ENCODE measurements at regions not wholly inside any gene's neighbourhood (a gene's known extent, or its start where the extent isn't known, plus 50 kb on each side); places are given as distances from the start of the nearest gene placed in this dataset.

DNA sequence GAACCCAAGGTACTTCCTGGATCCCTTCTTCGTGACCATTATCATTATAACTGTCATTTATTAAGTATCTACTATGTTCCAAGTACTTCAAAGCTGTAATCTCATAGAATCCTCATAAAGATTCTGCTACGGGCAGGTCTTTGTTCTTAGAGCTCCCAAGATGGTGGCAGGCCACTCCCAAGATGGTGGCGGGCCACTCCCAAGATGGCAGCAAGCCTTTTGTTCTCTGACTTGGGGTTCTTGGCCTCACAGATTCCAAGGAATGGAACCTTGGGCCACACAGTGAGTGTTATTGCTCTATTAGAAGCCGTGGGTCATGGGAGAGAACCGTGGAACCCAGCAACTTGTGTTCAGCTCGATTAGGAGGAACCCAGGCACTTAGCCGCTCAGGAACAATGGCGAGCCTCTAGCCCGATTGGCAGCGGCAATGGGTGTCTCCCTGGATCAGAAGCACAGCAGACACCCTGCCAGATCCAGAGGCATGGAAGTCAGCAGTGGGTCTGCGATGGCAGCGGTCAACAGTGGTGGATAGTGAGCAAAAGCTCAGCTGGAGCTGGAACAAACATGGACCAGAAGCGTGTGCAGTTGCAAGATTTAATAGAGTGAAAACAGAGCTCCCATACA lies 193.7 kb upstream of the BTG1 start:
- DNase-seq (ENCODE audit: low spot score): no peak
- Histone ChIP-seq H3K79me2 (replicated peaks; ENCODE audit: insufficient read depth) (no peaks in the 10 kb centered on the region), H3K27ac (ENCODE audit: low read depth) (no peak overlapping the region), H3K4me3 (no peak overlapping the region), H3K27me3 (ENCODE audit: insufficient read depth) (no peaks in the 10 kb centered on the region), H3K9me2 (ENCODE audit: insufficient read depth) (peaks cover 8% of the 10 kb centered on the region), H3F3A (replicated peaks; ENCODE audit: low read depth) (no peaks in the 10 kb centered on the region), H3K36me3 (ENCODE audit: insufficient read depth) (no peaks in the 10 kb centered on the region), H2AFZ (no peak overlapping the region), H4K20me1 (replicated peaks; ENCODE audit: insufficient read depth) (no peaks in the 10 kb centered on the region), H3K4me1 (ENCODE audit: insufficient read depth) (peaks cover 5% of the 10 kb centered on the region; the same call in 1 of the 2 replicates), H3K4me2 (no peak overlapping the region)
- no peaks in the 10 kb centered on the region for H3K9me3 Mint-ChIP-seq
- H3K27ac Mint-ChIP-seq: no peak overlapping the region
- TF ChIP-seq JUNB (IDR thresholded peaks at IDR 0.05; ENCODE audit: unreplicated experiment) (no peak), ZNF462 (CRISPR knock-in tag; IDR thresholded peaks at IDR 0.05) (no peak), ZNF114 (CRISPR knock-in tag; IDR thresholded peaks at IDR 0.05) (no peak), EZH2 (IDR thresholded peaks at IDR 0.05; ENCODE audit: low read depth, unreplicated experiment) (no peak), EZH2phosphoT487 (IDR thresholded peaks at IDR 0.05; ENCODE audit: unreplicated experiment) (no peak), CREB1 (CRISPR knock-in tag; IDR thresholded peaks at IDR 0.05; ENCODE audit: low read depth) (no peak), ZNF331 (CRISPR knock-in tag; IDR thresholded peaks at IDR 0.05; ENCODE audit: low read depth) (no peak), STAT1 (IDR thresholded peaks at IDR 0.05; ENCODE audit: unreplicated experiment) (no peak), NANOG (IDR thresholded peaks at IDR 0.05; ENCODE audit: borderline replicate concordance) (no peak), POLR2AphosphoS5 (IDR thresholded peaks at IDR 0.05; ENCODE audit: low read depth) (no peak)
- TF ChIP-seq, protein P1, sequence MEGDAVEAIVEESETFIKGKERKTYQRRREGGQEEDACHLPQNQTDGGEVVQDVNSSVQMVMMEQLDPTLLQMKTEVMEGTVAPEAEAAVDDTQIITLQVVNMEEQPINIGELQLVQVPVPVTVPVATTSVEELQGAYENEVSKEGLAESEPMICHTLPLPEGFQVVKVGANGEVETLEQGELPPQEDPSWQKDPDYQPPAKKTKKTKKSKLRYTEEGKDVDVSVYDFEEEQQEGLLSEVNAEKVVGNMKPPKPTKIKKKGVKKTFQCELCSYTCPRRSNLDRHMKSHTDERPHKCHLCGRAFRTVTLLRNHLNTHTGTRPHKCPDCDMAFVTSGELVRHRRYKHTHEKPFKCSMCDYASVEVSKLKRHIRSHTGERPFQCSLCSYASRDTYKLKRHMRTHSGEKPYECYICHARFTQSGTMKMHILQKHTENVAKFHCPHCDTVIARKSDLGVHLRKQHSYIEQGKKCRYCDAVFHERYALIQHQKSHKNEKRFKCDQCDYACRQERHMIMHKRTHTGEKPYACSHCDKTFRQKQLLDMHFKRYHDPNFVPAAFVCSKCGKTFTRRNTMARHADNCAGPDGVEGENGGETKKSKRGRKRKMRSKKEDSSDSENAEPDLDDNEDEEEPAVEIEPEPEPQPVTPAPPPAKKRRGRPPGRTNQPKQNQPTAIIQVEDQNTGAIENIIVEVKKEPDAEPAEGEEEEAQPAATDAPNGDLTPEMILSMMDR (conservative IDR thresholded peaks at IDR 0.05; ENCODE audit: low read depth in 2 of 2): no peak
- TF ChIP-seq, protein P2, sequence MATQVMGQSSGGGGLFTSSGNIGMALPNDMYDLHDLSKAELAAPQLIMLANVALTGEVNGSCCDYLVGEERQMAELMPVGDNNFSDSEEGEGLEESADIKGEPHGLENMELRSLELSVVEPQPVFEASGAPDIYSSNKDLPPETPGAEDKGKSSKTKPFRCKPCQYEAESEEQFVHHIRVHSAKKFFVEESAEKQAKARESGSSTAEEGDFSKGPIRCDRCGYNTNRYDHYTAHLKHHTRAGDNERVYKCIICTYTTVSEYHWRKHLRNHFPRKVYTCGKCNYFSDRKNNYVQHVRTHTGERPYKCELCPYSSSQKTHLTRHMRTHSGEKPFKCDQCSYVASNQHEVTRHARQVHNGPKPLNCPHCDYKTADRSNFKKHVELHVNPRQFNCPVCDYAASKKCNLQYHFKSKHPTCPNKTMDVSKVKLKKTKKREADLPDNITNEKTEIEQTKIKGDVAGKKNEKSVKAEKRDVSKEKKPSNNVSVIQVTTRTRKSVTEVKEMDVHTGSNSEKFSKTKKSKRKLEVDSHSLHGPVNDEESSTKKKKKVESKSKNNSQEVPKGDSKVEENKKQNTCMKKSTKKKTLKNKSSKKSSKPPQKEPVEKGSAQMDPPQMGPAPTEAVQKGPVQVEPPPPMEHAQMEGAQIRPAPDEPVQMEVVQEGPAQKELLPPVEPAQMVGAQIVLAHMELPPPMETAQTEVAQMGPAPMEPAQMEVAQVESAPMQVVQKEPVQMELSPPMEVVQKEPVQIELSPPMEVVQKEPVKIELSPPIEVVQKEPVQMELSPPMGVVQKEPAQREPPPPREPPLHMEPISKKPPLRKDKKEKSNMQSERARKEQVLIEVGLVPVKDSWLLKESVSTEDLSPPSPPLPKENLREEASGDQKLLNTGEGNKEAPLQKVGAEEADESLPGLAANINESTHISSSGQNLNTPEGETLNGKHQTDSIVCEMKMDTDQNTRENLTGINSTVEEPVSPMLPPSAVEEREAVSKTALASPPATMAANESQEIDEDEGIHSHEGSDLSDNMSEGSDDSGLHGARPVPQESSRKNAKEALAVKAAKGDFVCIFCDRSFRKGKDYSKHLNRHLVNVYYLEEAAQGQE (IDR thresholded peaks at IDR 0.05; ENCODE audit: unreplicated experiment): no peak
- TF ChIP-seq, protein P3, sequence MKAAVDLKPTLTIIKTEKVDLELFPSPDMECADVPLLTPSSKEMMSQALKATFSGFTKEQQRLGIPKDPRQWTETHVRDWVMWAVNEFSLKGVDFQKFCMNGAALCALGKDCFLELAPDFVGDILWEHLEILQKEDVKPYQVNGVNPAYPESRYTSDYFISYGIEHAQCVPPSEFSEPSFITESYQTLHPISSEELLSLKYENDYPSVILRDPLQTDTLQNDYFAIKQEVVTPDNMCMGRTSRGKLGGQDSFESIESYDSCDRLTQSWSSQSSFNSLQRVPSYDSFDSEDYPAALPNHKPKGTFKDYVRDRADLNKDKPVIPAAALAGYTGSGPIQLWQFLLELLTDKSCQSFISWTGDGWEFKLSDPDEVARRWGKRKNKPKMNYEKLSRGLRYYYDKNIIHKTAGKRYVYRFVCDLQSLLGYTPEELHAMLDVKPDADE (IDR thresholded peaks at IDR 0.05): no peak
- H3K4me3 Mint-ChIP-seq: no peak overlapping the region
- no peaks in the 10 kb centered on the region for H3K36me3 Mint-ChIP-seq (ENCODE audit: low read depth)
- H3K4me1 Mint-ChIP-seq: peaks cover 5% of the 10 kb centered on the region; the same call in 2 of the 3 replicates
- H3K27me3 Mint-ChIP-seq (ENCODE audit: insufficient read depth, low read depth, poor library complexity): peaks cover 3% of the 10 kb centered on the region
- no peak for ATAC-seq

Measured in GM23338 (cell line).